ENCODE measurements at regions not wholly inside any gene's neighbourhood (a gene's known extent, or its start where the extent isn't known, plus 50 kb on each side); places are given as distances from the start of the nearest gene placed in this dataset.

GRCh38 chr12:131381716-131382430 is 329.0 kb upstream of the SFSWAP start:
- TF ChIP-seq CTCF (conservative IDR thresholded peaks at IDR 0.05; ENCODE audit: low read depth, low read length) (no peak), EZH2 (IDR thresholded peaks at IDR 0.05; ENCODE audit: borderline replicate concordance, low read depth, low read length, poor library complexity, severe bottlenecking) (no peak)
